ENCODE measurements at regions not wholly inside any gene's neighbourhood (a gene's known extent, or its start where the extent isn't known, plus 50 kb on each side); places are given as distances from the start of the nearest gene placed in this dataset.

DNA sequence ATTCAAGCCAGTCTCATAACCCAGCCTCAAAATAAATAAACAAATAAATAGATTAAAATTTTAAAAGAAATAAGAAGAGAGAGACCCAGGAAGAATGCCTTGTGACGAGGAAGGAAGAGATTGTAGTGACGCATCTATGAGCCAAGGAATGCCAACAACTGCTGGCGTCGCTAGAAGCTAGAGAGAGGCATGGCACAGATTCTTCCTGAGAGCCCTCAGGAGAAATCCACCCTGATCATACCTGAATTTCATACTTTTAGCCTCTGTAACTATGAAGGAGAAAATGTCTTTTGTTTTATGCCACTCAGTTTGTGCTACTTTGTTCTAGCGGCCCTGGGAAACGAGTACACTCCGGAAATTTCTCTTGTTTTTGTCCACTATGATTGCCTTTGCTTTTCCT is 103.9 kb downstream of the C9orf50 start:
- TF ChIP-seq, protein P1, sequence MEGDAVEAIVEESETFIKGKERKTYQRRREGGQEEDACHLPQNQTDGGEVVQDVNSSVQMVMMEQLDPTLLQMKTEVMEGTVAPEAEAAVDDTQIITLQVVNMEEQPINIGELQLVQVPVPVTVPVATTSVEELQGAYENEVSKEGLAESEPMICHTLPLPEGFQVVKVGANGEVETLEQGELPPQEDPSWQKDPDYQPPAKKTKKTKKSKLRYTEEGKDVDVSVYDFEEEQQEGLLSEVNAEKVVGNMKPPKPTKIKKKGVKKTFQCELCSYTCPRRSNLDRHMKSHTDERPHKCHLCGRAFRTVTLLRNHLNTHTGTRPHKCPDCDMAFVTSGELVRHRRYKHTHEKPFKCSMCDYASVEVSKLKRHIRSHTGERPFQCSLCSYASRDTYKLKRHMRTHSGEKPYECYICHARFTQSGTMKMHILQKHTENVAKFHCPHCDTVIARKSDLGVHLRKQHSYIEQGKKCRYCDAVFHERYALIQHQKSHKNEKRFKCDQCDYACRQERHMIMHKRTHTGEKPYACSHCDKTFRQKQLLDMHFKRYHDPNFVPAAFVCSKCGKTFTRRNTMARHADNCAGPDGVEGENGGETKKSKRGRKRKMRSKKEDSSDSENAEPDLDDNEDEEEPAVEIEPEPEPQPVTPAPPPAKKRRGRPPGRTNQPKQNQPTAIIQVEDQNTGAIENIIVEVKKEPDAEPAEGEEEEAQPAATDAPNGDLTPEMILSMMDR (IDR thresholded peaks at IDR 0.05 in 8 of 11, conservative IDR thresholded peaks at IDR 0.05 in 3 of 11) = no peak
- TF ChIP-seq POLR2A (IDR thresholded peaks at IDR 0.05) = no peak
- no peak for TF ChIP-seq POLR2AphosphoS5 (IDR thresholded peaks at IDR 0.05)
